Activated T-helper 1 cell treated with anti-CD3 and anti-CD28 coated beads, Interleukin-12 subunit alpha, Interleukin-12 subunit beta, Interleukin-2, Interleukin-4 antibody, amounts not matched to agents 30 ng/mL and 10 ng/mL and 1 ng/mL, durations not matched to agents 14 hours and 24 hours and 36 hours (primary cell): ENCODE measurements at regions not wholly inside any gene's neighbourhood (a gene's known extent, or its start where the extent isn't known, plus 50 kb on each side); places are given as distances from the start of the nearest gene placed in this dataset.

Experiments
- DNase-seq: peaks from one replicate; pipeline ENCODE4 v3.0.0; 2021; ENCODE audit warnings: low spot score
- H3K27ac Mint-ChIP-seq: one replicate; pipeline ENCODE4 v1.8.0; 2021; ENCODE audit warnings: mild to moderate bottlenecking, mixed read lengths
- H3K27me3 Mint-ChIP-seq: one replicate; pipeline ENCODE4 v1.8.0; 2022; ENCODE audit warnings: mild to moderate bottlenecking, moderate library complexity, mixed read lengths; ENCODE audit not compliant: insufficient read depth
- H3K36me3 Mint-ChIP-seq: one replicate; pipeline ENCODE4 v1.8.0; 2021; ENCODE audit warnings: low read depth, mixed read lengths
- H3K4me1 Mint-ChIP-seq: one replicate; pipeline ENCODE4 v1.8.0; 2021; ENCODE audit warnings: low read depth, mixed read lengths
- H3K4me3 Mint-ChIP-seq: one replicate; pipeline ENCODE4 v1.8.0; 2021; ENCODE audit warnings: mild to moderate bottlenecking, moderate library complexity, mixed read lengths
- H3K9me3 Mint-ChIP-seq: one replicate; pipeline ENCODE4 v1.8.0; 2021; ENCODE audit warnings: mixed read lengths
- intact Hi-C: fragments of 100-400 bp; cut with micrococcal nuclease; formaldehyde crosslinking; loops from one replicate; pipeline ENCODE4 v1.15.1; 2024

- no peaks in the 10 kb centered on the region for H3K36me3 Mint-ChIP-seq
- intact Hi-C loops = no loop called here
- H3K27ac Mint-ChIP-seq = no peak overlapping the region
- H3K4me1 Mint-ChIP-seq = no peaks in the 10 kb centered on the region
- no peak overlapping the region for H3K4me3 Mint-ChIP-seq
- no peaks in the 10 kb centered on the region for H3K27me3 Mint-ChIP-seq
- no peaks in the 10 kb centered on the region for H3K9me3 Mint-ChIP-seq
- no peak for DNase-seq
These were observed 465.2 kb downstream of the CENPC start for GRCh38 chr4:67080046-67080557.

GRCh38 chr4:67071641-67072040, 473.7 kb downstream of the CENPC start:
- Mint-ChIP-seq H3K4me1 (no peaks in the 10 kb centered on the region), H3K4me3 (no peak overlapping the region), H3K36me3 (no peaks in the 10 kb centered on the region), H3K27me3 (no peaks in the 10 kb centered on the region), H3K9me3 (no peaks in the 10 kb centered on the region), H3K27ac (no peak overlapping the region)
- no peak for DNase-seq
- intact Hi-C loops = no loop called here

GRCh38 chr4:67055319-67055718, 490.0 kb downstream of the CENPC start:
- no peaks in the 10 kb centered on the region for H3K4me1 Mint-ChIP-seq
- no peak for DNase-seq
- H3K27ac Mint-ChIP-seq = no peak overlapping the region
- intact Hi-C loops = no loop called here
- H3K36me3 Mint-ChIP-seq = no peaks in the 10 kb centered on the region
- H3K9me3 Mint-ChIP-seq = no peaks in the 10 kb centered on the region
- no peak overlapping the region for H3K4me3 Mint-ChIP-seq
- H3K27me3 Mint-ChIP-seq = peaks cover 3% of the 10 kb centered on the region

GRCh38 chr4:67054896-67055295, 490.4 kb downstream of the CENPC start:
- intact Hi-C loops = no loop called here
- H3K4me3 Mint-ChIP-seq = no peak overlapping the region
- H3K27me3 Mint-ChIP-seq = peaks cover 3% of the 10 kb centered on the region
- no peaks in the 10 kb centered on the region for H3K36me3 Mint-ChIP-seq
- H3K9me3 Mint-ChIP-seq = no peaks in the 10 kb centered on the region
- no peaks in the 10 kb centered on the region for H3K4me1 Mint-ChIP-seq
- H3K27ac Mint-ChIP-seq = no peak overlapping the region
- no peak for DNase-seq

GRCh38 chr4:67052814-67053675, 492.3 kb downstream of the CENPC start:
- intact Hi-C loops = no loop called here

GRCh38 chr4:67051000-67051789, 494.1 kb downstream of the CENPC start:
- Mint-ChIP-seq H3K27ac (no peak overlapping the region), H3K4me1 (no peaks in the 10 kb centered on the region), H3K9me3 (no peaks in the 10 kb centered on the region), H3K27me3 (peaks cover 3% of the 10 kb centered on the region), H3K36me3 (no peaks in the 10 kb centered on the region), H3K4me3 (no peak overlapping the region)
- no peak for DNase-seq
- intact Hi-C loops = no loop called here

More at GRCh38 chr4:67052814-67053675, 492.3 kb downstream of the CENPC start:
- no peak for DNase-seq
- H3K9me3 Mint-ChIP-seq = no peaks in the 10 kb centered on the region
- no peaks in the 10 kb centered on the region for H3K4me1 Mint-ChIP-seq
- H3K27me3 Mint-ChIP-seq = peaks cover 3% of the 10 kb centered on the region
- H3K36me3 Mint-ChIP-seq = no peaks in the 10 kb centered on the region
- no peak overlapping the region for H3K27ac Mint-ChIP-seq
- H3K4me3 Mint-ChIP-seq = no peak overlapping the region

- H3K4me1 Mint-ChIP-seq = no peaks in the 10 kb centered on the region
- intact Hi-C loops = no loop called here
- peaks cover 3% of the 10 kb centered on the region for H3K27me3 Mint-ChIP-seq
- no peaks in the 10 kb centered on the region for H3K36me3 Mint-ChIP-seq
- no peak for DNase-seq
- H3K9me3 Mint-ChIP-seq = no peaks in the 10 kb centered on the region
- no peak overlapping the region for H3K4me3 Mint-ChIP-seq
- no peak overlapping the region for H3K27ac Mint-ChIP-seq
These were observed 495.9 kb downstream of the CENPC start for GRCh38 chr4:67049446-67049845.

GRCh38 chr4:67048530-67048929, 496.8 kb downstream of the CENPC start:
- Mint-ChIP-seq H3K4me3 (no peak overlapping the region), H3K27ac (no peak overlapping the region), H3K4me1 (no peaks in the 10 kb centered on the region), H3K27me3 (peaks cover 3% of the 10 kb centered on the region), H3K36me3 (no peaks in the 10 kb centered on the region), H3K9me3 (no peaks in the 10 kb centered on the region)
- intact Hi-C loops = no loop called here
- no peak for DNase-seq

GRCh38 chr4:67040315-67040714, 505.0 kb downstream of the CENPC start:
- DNase-seq = no peak
- intact Hi-C loops = no loop called here
- Mint-ChIP-seq H3K27me3 (no peaks in the 10 kb centered on the region), H3K9me3 (no peaks in the 10 kb centered on the region), H3K4me1 (no peaks in the 10 kb centered on the region), H3K27ac (no peak overlapping the region), H3K4me3 (no peak overlapping the region), H3K36me3 (no peaks in the 10 kb centered on the region)

- Mint-ChIP-seq H3K4me1 (no peaks in the 10 kb centered on the region), H3K9me3 (no peaks in the 10 kb centered on the region), H3K4me3 (no peak overlapping the region), H3K36me3 (no peaks in the 10 kb centered on the region), H3K27ac (no peak overlapping the region), H3K27me3 (no peaks in the 10 kb centered on the region)
- intact Hi-C loops = no loop called here
- DNase-seq = no peak
These were observed 507.1 kb downstream of the CENPC start for GRCh38 chr4:67038228-67038566.

- Mint-ChIP-seq H3K27ac (no peak overlapping the region), H3K9me3 (no peaks in the 10 kb centered on the region), H3K36me3 (no peaks in the 10 kb centered on the region), H3K27me3 (no peaks in the 10 kb centered on the region), H3K4me3 (no peak overlapping the region), H3K4me1 (no peaks in the 10 kb centered on the region)
- DNase-seq = no peak
- intact Hi-C loops = no loop called here
These were observed 507.6 kb downstream of the CENPC start for GRCh38 chr4:67037504-67038227.

GRCh38 chr4:67036791-67037190, 508.5 kb downstream of the CENPC start:
- DNase-seq = no peak
- H3K4me3 Mint-ChIP-seq = no peak overlapping the region
- intact Hi-C loops = no loop called here
- H3K27me3 Mint-ChIP-seq = no peaks in the 10 kb centered on the region
- no peak overlapping the region for H3K27ac Mint-ChIP-seq
- no peaks in the 10 kb centered on the region for H3K36me3 Mint-ChIP-seq
- H3K9me3 Mint-ChIP-seq = no peaks in the 10 kb centered on the region
- H3K4me1 Mint-ChIP-seq = no peaks in the 10 kb centered on the region

GRCh38 chr4:67035986-67036385, 509.3 kb downstream of the CENPC start:
- no peak overlapping the region for H3K27ac Mint-ChIP-seq

More at GRCh38 chr4:67035986-67036385, 509.3 kb downstream of the CENPC start:
- Mint-ChIP-seq H3K4me1 (no peaks in the 10 kb centered on the region), H3K4me3 (no peak overlapping the region), H3K36me3 (no peaks in the 10 kb centered on the region), H3K27me3 (no peaks in the 10 kb centered on the region), H3K9me3 (no peaks in the 10 kb centered on the region)
- intact Hi-C loops = no loop called here
- DNase-seq = no peak
